HT-29 (cell line): ENCODE measurements at regions not wholly inside any gene's neighbourhood (a gene's known extent, or its start where the extent isn't known, plus 50 kb on each side); places are given as distances from the start of the nearest gene placed in this dataset.

Experiments
- DNase-seq: peaks from one replicate; pipeline ENCODE4 v3.0.0-alpha.2; 2015; ENCODE audit warnings: low spot score

DNA sequence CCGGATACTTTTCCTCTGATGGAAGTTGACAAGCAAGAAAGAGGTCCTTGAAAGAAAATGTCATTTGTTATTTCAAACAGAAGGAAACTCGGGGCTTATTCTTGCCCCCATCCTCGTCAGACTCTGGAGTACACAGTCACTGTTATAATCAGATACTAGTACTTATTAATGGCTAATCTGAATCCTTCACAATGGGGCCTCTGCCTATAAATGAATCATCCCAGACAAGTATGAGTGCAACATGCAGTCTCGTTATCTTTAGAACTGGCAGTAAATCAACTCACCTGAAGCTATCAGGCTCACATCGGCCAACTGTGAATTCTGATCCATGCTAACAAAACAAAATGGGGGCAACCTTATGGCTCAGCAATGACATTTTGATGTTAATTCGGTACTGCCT, 216.7 kb downstream of the GRIN2B start:
- no peak for DNase-seq

DNA sequence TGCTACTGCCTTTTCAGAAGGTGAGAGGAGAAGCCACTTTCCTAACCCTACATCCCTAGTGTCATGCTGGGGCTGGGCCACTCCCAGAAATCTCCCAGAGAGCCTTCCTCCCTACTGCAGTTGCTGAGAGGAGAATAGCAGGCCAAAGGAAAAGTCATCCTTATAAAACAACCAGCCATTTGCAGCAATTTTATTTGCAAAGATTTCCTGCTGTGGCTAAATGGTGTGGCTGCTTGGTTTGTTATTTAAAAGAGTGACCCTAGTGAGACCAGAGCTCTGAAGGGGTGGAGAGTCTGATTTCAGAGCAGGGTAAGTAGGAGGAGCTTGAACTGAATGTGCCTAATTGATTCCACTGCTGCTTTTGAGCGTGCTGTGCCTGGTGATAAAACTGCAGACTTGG, 232.0 kb downstream of the GRIN2B start:
- no peak for DNase-seq

- DNase-seq, result no peak
Observed at GRCh38 chr12:13745111-13745860, 236.1 kb downstream of the GRIN2B start.

GRCh38 chr12:13744561-13744960, 236.8 kb downstream of the GRIN2B start:
- no peak for DNase-seq

DNA sequence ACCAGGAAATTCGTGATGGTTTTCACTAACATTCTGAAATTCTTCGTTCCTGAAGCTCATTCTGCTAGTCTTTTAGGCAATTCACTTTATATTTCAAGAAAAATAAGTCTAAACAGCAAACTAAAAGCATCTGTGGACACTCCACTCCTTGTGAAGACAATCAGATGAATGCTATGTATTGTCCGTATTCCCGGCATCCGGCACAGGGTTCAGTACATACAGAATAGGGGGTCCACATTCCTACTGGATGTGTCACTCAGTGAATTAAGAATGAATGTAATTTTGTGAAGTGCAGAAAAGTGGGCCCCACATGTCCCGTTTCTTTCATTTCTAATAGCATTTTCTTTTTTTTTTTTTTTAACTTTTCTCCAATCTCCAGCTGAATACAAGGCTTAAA, 241.3 kb downstream of the GRIN2B start:
- DNase-seq, result no peak

DNA sequence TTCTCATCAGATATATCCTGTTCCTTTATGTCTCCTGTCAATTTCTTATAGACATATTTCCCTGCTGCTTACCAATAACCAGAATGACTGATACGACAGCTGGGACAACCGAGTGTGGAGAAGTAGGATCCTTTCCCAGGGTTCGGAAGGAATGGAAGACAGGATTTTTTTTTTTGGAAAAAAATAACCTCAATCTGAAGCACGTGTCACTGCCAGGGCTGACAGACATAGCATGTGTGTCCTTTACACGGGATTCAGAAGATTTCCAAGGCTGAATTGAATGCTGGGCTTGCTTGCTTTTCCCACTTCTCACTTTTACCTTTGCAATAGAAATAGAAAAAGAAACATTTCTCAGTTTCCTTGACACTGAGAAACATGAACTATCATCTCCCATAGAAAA, 245.7 kb downstream of the GRIN2B start:
- no peak for DNase-seq

DNA sequence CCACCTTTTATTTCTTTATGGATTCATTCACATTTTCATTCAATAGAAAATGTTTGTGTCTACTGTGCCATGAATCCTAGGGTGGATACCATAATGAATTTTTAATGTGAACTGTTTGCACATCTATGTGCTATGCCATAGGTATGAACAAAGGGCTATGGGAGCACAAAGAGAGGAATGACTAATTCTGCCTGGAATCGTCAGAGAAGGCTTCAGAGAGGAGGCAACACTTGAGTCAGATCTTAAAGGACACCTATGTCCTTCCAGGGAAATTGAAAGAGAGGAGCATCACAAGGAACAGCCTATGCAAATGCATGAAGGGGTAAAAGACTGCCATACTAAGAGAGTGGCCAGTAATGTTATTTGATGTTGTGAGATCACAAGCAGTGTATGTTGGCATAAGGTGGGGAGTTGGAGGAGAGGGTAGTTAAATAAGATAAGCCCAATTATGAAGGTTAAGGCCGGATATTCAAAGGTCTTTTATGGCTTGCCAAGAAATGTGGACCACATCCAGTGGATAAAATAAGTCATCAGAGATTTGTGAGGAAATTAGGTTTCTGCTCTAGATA, 246.7 kb downstream of the GRIN2B start:
- DNase-seq, result no peak

GRCh38 chr12:13727707-13728195, 253.7 kb downstream of the GRIN2B start:
- no peak for DNase-seq

- DNase-seq, result no peak
Observed at GRCh38 chr12:13725049-13725448, 256.4 kb downstream of the GRIN2B start.

DNA sequence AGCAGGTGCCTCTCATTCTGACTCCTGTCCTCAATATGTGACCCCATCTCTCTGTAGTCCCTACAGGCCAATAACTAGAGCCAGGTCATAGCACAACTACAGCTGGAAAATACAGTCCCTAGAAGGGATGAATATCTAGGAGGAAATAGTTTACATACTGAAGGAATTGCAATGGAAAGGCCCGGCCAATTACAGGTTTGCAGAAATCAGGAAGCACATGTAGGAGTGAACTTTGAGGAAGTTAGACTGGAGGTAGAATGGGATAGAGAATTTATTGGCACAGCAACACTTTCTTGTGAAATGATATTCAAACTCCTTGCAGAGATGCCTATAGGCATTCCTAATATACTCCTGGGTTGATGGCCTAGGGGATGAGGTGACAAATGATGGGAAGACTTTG, 257.3 kb downstream of the GRIN2B start:
- no peak for DNase-seq

GRCh38 chr12:13719986-13720385, 261.4 kb downstream of the GRIN2B start:
- no peak for DNase-seq

- DNase-seq, result no peak
Observed at GRCh38 chr12:13718271-13718670, 263.1 kb downstream of the GRIN2B start.

DNA sequence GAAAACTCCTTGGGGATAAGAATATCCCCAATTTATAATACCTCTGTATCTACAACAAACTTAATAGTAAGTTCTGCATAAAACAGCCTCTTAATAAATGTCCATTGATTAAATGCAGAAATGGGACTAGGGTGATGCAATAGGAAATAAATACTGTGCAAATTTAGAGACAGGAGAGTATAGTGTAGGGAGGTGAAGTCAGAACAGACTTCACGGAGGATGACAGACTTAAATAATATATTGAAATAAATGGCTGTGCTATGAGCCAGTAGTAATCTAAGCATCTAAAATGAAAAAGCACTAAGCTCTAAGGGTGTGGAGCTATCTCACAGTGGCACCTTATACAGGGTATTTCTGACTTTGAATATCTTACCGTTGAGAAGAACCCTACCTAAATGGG, 265.3 kb downstream of the GRIN2B start:
- no peak for DNase-seq

DNA sequence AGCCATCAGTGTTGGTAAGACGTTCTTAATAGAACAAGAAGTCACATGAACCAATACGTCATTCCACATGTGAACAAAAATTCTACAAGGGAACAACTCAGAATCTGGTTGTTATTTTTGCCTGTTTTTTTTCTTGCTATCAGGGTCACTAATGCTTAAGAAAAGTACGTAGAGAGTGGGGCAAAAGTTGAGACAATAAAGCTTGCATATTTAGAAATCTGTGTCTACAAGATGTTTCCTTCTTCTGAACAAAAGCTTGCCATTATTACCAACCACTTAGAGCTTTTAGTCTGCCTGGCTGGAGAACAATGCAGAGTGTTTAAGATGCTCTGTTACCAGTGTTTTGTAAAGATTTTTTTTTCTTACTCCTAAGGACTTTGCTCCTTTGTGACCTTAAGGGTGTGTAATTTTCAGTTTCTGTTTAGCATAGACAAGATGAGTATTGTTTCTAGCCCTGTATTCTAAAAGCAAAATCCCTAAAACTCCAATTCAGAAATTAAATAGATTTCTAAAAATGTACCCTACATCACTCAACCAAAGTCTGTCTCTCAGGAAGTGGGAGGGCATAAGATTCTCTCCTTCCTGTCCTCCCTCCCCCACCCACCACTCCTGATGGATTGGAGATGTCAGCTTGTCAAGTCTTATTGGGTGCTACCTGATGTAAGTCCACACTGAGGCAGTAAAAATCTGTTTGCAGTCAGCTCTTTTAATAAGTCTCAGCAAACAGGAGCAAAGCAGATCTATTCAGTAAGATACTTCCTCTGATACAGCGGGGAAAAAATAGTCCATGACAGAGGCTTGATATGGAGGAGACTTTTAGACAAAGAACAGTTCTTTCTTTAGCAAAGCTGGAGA, 267.6 kb downstream of the GRIN2B start:
- DNase-seq, result no peak

DNA sequence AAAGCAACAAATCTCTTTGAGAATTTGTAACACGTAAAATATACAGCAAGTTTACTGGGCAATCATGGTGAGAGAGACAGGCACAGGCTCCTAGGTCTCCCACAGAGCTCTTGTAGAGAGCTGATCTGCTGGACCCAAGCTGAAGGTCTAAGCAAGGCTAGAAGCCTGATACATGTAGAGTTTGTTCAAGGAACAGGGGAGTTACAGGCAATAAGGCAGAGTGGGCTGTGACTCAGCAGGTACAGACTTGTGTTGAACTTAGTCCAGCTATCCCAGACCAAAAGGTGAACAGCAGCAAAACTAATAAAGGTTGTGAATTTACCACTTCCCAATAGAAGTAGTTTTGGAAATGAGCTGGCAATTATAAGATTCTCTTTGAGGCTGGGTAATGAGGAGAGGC, 273.6 kb downstream of the GRIN2B start:
- no peak for DNase-seq

DNA sequence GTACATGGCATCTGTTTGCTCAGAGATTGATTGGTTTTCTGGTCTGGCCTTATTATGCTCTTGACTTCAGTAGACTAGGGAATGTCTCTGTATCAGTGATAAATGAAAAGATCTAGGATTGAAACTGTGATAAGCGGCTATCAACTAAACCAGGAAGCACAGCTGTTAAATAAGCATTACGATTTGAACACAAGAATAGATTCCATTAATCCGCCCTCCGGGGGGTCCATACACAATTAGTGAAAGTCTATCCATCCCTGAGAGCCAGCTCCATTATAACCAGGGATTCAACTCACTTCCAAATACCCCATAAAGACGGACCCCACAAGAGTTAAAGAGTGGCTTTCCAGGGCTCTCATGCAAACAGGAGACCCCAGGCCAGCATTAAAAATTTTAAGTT, 279.0 kb downstream of the GRIN2B start:
- DNase-seq, result no peak

DNA sequence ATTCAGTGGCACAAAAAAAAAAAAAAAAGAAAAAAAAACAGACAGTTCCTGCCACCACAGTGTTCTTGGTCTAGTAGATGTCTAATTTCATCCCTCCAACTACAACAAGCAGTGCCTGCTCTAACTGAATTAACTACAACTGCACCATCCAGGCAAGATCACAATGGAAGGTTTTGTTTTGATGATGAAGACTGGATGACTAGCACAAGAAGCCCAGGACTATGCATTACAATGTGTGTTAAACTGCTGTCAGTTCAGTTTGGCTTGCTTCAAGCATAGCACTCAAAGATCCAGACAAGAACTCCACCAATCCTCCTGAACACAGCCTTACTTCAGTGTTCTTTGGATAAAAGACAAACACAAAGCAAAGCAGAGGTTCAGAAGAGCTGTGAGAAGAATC, 279.9 kb downstream of the GRIN2B start:
- no peak for DNase-seq

DNA sequence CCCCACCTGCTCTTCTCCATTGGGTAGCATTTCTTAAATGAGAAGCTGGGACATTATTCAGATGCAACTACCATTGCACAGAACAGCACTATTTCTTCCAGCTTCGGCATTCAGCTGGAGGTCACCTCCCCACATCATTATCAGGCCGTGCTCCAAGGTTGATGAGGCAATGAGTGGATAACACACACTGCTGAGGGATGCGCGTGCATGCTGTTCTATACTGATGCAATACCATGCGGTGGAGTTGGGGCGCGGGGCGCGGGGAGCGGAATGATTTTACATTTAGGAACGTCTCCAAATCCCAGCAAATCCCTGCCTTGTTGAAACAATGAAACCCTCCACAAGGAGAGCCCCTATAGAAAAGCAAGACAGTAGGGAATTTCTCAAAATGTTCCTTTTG, 283.4 kb downstream of the GRIN2B start:
- DNase-seq, result no peak

GRCh38 chr12:13695781-13696180, 285.6 kb downstream of the GRIN2B start:
- no peak for DNase-seq

- no peak for DNase-seq
Observed at GRCh38 chr12:13692332-13692731, 289.1 kb downstream of the GRIN2B start.

DNA sequence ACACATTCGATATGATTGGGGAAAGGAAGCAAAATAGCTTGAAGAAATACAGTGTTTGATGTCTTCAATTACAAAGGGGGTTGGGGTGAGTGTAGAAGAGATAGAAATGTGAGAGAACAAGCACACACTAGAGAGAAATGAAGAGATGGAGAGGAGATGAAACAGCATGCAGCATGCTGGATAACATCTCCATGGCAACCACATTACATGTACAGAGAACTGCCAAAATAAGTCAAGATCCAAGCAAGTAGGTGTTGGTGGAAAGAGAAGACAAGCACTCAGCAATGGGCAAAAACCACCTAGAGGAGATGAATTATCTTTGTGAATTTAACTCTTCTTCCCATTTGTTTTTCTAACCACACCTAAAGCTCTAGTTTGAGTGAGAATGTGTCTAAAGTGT, 289.8 kb downstream of the GRIN2B start:
- DNase-seq, result no peak

- no peak for DNase-seq
Observed at GRCh38 chr12:13687633-13688032, 293.8 kb downstream of the GRIN2B start.

GRCh38 chr12:13686260-13686659, 295.1 kb downstream of the GRIN2B start:
- no peak for DNase-seq
